ENCODE measurements at regions not wholly inside any gene's neighbourhood (a gene's known extent, or its start where the extent isn't known, plus 50 kb on each side); places are given as distances from the start of the nearest gene placed in this dataset.

GRCh38 chr6:49088631-49089030 lies 374.4 kb downstream of the MMUT start:
- no peak for TF ChIP-seq CTCF (IDR thresholded peaks at IDR 0.05; ENCODE audit: low read length, missing control alignments)
- no peak for DNase-seq (ENCODE audit: low read depth)
- H3K4me3 ChIP-seq (replicated peaks; ENCODE audit: low read depth, low read length): no peak overlapping the region

- peak; percentile 7 for DNase-seq (ENCODE audit: low read depth)
- no peak overlapping the region for H3K4me3 ChIP-seq (replicated peaks; ENCODE audit: low read depth, low read length)
- TF ChIP-seq CTCF (IDR thresholded peaks at IDR 0.05; ENCODE audit: low read length, missing control alignments): no peak
These were observed 375.7 kb downstream of the MMUT start for GRCh38 chr6:49087369-49087768.

GRCh38 chr6:49082611-49083010 lies 380.4 kb downstream of the MMUT start:
- no peak overlapping the region for H3K4me3 ChIP-seq (replicated peaks; ENCODE audit: low read depth, low read length)
- no peak for DNase-seq (ENCODE audit: low read depth)
- TF ChIP-seq CTCF (IDR thresholded peaks at IDR 0.05; ENCODE audit: low read length, missing control alignments): no peak

- no peak for DNase-seq (ENCODE audit: low read depth)
These were observed 390.0 kb downstream of the MMUT start for GRCh38 chr6:49072885-49073620.

GRCh38 chr6:49072146-49072545 lies 390.9 kb downstream of the MMUT start:
- peak; percentile 1 for DNase-seq (ENCODE audit: low read depth)

More at GRCh38 chr6:49072885-49073620, 390.0 kb downstream of the MMUT start:
- TF ChIP-seq CTCF (IDR thresholded peaks at IDR 0.05; ENCODE audit: low read length, missing control alignments): no peak
- no peak overlapping the region for H3K4me3 ChIP-seq (replicated peaks; ENCODE audit: low read depth, low read length)

GRCh38 chr6:49070411-49070810 lies 392.6 kb downstream of the MMUT start:
- no peak for TF ChIP-seq CTCF (IDR thresholded peaks at IDR 0.05; ENCODE audit: low read length, missing control alignments)
- no peak overlapping the region for H3K4me3 ChIP-seq (replicated peaks; ENCODE audit: low read depth, low read length)
- no peak for DNase-seq (ENCODE audit: low read depth)

More at GRCh38 chr6:49072146-49072545, 390.9 kb downstream of the MMUT start:
- TF ChIP-seq CTCF (IDR thresholded peaks at IDR 0.05; ENCODE audit: low read length, missing control alignments): no peak
- no peak overlapping the region for H3K4me3 ChIP-seq (replicated peaks; ENCODE audit: low read depth, low read length)

- DNase-seq (ENCODE audit: low read depth): no peak
- TF ChIP-seq CTCF (IDR thresholded peaks at IDR 0.05; ENCODE audit: low read length, missing control alignments): no peak
- no peak overlapping the region for H3K4me3 ChIP-seq (replicated peaks; ENCODE audit: low read depth, low read length)
These were observed 408.7 kb downstream of the MMUT start for GRCh38 chr6:49054311-49054710.
